ENCODE measurements at regions not wholly inside any gene's neighbourhood (a gene's known extent, or its start where the extent isn't known, plus 50 kb on each side); places are given as distances from the start of the nearest gene placed in this dataset.
"Not testable (repeated sequence)": the region's sequence is repeated elsewhere in the genome, so short reads cannot be mapped to it uniquely, and the experiment has no call there.

DNA sequence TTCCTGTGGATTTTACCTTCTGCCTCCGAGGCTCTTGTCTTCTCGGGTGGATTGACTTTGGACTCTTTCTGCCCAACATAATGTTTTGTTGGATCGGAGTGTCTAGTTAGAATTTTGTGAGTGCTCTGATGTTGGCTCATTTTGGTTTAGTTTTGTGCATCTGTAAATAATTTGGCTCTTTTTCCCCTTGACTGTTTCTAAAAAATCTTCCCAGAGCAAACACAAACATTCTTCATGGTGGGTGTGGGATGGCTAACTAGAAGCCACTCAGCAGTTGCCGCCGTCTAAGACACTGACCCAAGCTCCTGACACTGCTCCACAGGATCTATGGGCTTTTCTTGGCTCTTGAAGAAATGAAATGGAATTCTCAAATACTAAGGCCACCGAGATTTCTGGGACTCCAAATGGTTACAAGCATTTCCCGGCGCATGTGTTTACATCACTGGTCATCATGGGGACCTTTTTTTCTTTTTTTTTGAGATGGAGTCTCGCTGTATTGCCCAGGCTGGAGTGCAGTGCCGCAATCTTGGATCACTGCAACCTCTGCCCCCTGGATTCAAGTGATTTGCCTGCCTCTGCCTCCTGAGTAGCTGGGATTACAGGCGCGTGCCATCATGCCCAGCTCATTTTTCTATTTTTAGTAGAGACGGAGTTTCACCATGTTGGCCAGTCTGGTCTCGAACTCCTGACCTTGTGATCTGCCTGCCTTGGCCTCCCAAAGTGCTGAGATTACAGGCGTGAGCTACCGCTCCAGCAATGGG lies 92.0 kb upstream of the FRMD1 start:
- Histone ChIP-seq H3K9me3 (no peaks in the 10 kb centered on the region), H3K27me3 (ENCODE audit: insufficient read depth in 3 of 3, low read length in 2 of 3) (no peaks in the 10 kb centered on the region), H3K4me1 (no peaks in the 10 kb centered on the region), H3K4me3 (no peak overlapping the region), H3K36me3 (ENCODE audit: insufficient read depth in 1 of 2, low read depth in 1 of 2) (no peaks in the 10 kb centered on the region), H3K27ac (no peak overlapping the region)
- no peak for TF ChIP-seq CTCF (IDR thresholded peaks at IDR 0.05)
- intact Hi-C loops (cut with DNase I) = no loop called here
- WGBS, 3 donors = 76 to 82% (median 81%) methylated on average over 16 of the region's 16 CpGs
- ATAC-seq = no peak
- DNase-seq = no peak

DNA sequence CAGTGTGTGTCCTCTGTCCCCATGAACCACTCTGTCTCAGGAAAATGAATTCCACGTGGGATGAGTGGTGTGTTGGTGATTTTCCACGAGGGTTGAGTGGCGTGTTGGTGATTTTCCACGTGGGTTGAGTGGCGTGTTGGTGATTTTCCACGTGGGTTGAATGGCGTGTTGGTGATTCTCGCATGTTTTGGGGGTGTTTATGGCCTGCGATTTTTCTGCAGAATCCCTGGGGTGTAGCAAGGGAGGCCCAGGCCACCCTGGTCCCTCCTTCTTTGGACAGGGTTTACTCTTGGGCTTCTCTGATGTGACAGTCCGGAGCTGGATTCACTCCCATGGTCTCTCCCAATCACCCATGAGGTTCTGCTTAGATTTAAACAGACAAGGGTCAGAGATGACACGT lies 90.6 kb upstream of the FRMD1 start:
- no peaks in the 10 kb centered on the region for H3K4me1 ChIP-seq
- no peaks in the 10 kb centered on the region for H3K36me3 ChIP-seq (ENCODE audit: insufficient read depth in 1 of 2, low read depth in 1 of 2)
- DNase-seq = no peak
- no peaks in the 10 kb centered on the region for H3K27me3 ChIP-seq (ENCODE audit: insufficient read depth in 3 of 3, low read length in 2 of 3)
- no peak for TF ChIP-seq CTCF (IDR thresholded peaks at IDR 0.05)
- intact Hi-C loops (cut with DNase I) = no loop called here
- no peak for ATAC-seq
- WGBS, 3 donors = 90 to 95% (median 94%) methylated on average over 11 of the region's 11 CpGs
- H3K27ac ChIP-seq = no peak overlapping the region
- no peak overlapping the region for H3K4me3 ChIP-seq
- H3K9me3 ChIP-seq = no peaks in the 10 kb centered on the region

GRCh38 chr6:168168936-168169335 lies 89.9 kb upstream of the FRMD1 start:
- H3K9me3 ChIP-seq; ATAC-seq; intact Hi-C loops (cut with DNase I); H3K36me3 ChIP-seq (ENCODE audit: insufficient read depth in 1 of 2, low read depth in 1 of 2); H3K27ac ChIP-seq; H3K27me3 ChIP-seq (ENCODE audit: insufficient read depth in 3 of 3, low read length in 2 of 3); DNase-seq; H3K4me1 ChIP-seq; H3K4me3 ChIP-seq: not testable (repeated sequence)
- WGBS, 3 donors = 74 to 81% (median 80%) methylated on average over 9 to 10 of the region's 12 CpGs

- H3K27me3 ChIP-seq (ENCODE audit: insufficient read depth in 3 of 3, low read length in 2 of 3); H3K9me3 ChIP-seq; H3K27ac ChIP-seq; H3K4me1 ChIP-seq; intact Hi-C loops (cut with DNase I); DNase-seq; H3K4me3 ChIP-seq; ATAC-seq; H3K36me3 ChIP-seq (ENCODE audit: insufficient read depth in 1 of 2, low read depth in 1 of 2): not testable (repeated sequence)
- 83 to 93% (median 87%) methylated on average over 10 of the region's 13 CpGs for WGBS, 3 donors
Measured at GRCh38 chr6:168168330-168168729, 89.3 kb upstream of the FRMD1 start.

DNA sequence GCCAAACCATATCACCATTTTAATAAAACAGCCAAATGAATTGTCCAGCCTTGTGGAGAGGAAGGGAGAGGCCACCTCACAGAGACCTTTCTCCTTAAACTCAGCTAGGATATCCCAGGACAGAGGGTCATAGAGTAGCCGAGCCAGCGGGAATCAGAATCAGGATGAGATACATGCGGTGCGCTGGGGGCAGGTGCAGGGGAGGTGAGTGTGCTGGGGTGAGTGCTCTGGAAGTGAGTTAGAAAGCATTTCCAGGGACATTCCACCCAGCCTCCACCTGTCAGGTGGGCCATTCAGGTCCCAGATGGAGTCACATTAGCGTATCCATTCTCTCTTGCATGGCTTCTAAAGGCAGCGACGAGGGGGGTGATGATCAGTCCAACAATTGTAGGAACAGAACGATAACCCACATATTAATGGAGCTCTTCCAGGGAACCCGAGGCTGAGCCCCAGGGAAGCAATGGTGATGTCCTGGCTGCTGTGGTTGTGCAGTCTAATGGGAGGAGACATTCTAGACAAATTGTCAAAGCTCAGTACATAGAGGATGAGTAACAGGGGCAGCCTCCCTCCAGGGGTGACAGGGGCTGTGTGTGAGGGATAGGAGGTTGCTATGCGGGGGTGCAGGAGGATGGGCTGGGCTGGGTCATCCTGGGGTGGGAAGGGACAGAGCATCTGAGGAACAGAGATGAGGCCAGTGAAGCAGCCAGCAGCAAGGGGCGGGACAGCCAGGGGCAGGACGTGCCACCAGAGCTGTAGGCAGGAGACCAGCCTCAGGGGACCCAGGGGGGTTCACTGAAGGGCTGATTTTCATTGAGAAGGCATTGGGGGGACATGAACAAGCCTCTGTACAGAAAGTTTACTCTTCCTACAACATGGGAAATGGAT lies 88.7 kb upstream of the FRMD1 start:
- ATAC-seq = no peak
- 91 to 96% (median 92%) methylated on average over 12 of the region's 12 CpGs for WGBS, 3 donors
- DNase-seq = no peak
- no peak overlapping the region for H3K27ac ChIP-seq
- intact Hi-C loops (cut with DNase I) = no loop called here
- H3K4me1 ChIP-seq = no peaks in the 10 kb centered on the region
- H3K36me3 ChIP-seq (ENCODE audit: insufficient read depth in 1 of 2, low read depth in 1 of 2) = no peaks in the 10 kb centered on the region
- no peak overlapping the region for H3K4me3 ChIP-seq
- TF ChIP-seq CTCF (IDR thresholded peaks at IDR 0.05) = no peak
- H3K27me3 ChIP-seq (ENCODE audit: insufficient read depth in 3 of 3, low read length in 2 of 3) = peaks cover 0 to 5% (median 0%) of the 10 kb centered on the region in 3 donors
- H3K9me3 ChIP-seq = no peaks in the 10 kb centered on the region
